ENCODE measurements at regions not wholly inside any gene's neighbourhood (a gene's known extent, or its start where the extent isn't known, plus 50 kb on each side); places are given as distances from the start of the nearest gene placed in this dataset.

GRCh38 chr9:27800159-27800558, 226.9 kb upstream of the C9orf72 start:
- no peak for TF ChIP-seq CTCF (IDR thresholded peaks at IDR 0.05)
- no peak for TF ChIP-seq EP300 (IDR thresholded peaks at IDR 0.05)
- no peak for TF ChIP-seq POLR2A (IDR thresholded peaks at IDR 0.05)

Measured in sigmoid colon (tissue), 4 donors.